HFFc6 (cell line): ENCODE measurements at regions not wholly inside any gene's neighbourhood (a gene's known extent, or its start where the extent isn't known, plus 50 kb on each side); places are given as distances from the start of the nearest gene placed in this dataset.

Experiments used
- DNase-seq: peaks from one replicate; pipeline ENCODE4 v3.0.0-alpha.2; 2018
- H3K27ac Mint-ChIP-seq: 2 replicates; pipeline ENCODE4 v1.8.0; 2020; ENCODE audit warnings: mild to moderate bottlenecking, mixed read lengths
- H3K27me3 Mint-ChIP-seq: 2 replicates; pipeline ENCODE4 v1.8.0; 2021; ENCODE audit warnings: mild to moderate bottlenecking, moderate library complexity, mixed read lengths; ENCODE audit not compliant: insufficient read depth
- H3K36me3 Mint-ChIP-seq: 2 replicates; pipeline ENCODE4 v1.8.0; 2021; ENCODE audit warnings: low read depth, mixed read lengths
- H3K4me1 Mint-ChIP-seq: 2 replicates; pipeline ENCODE4 v1.8.0; 2020; ENCODE audit warnings: low read depth, mixed read lengths
- H3K4me3 Mint-ChIP-seq: 2 replicates; pipeline ENCODE4 v1.8.0; 2020; ENCODE audit warnings: mild to moderate bottlenecking, moderate library complexity, mixed read lengths
- H3K9me3 Mint-ChIP-seq: 2 replicates; pipeline ENCODE4 v1.8.0; 2020; ENCODE audit warnings: mild to moderate bottlenecking, mixed read lengths
- CTCF ChIP-seq: fragments of 200-600 bp; sonication (generic); IDR thresholded peaks from 2 replicates; pipeline ENCODE4 v1.5.0; 2021; ENCODE audit warnings: antibody characterized with exemption, mild to moderate bottlenecking

DNA sequence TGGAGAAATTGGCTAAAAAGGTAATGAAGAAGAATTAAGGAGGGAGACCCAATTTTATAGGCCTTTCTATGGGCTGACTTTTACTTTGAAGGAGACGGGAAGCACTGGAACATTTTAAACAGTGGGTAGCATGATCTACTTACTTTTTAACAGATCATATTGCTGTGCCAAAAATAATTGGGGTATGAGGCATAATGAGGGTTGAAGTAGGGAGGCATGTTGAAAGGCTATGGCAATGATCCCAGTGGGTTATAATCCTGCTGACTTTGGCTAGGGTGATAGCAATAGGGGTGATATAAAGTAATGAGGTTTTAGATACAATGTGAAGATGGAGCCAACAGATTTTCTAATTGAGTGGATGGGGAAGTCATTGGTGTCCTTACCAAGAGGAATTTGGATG, 73.2 kb downstream of the GPR37 start:
- H3K27me3 Mint-ChIP-seq = no peaks in the 10 kb centered on the region

GRCh38 chr7:124690840-124691239, 74.8 kb downstream of the GPR37 start:
- no peak for DNase-seq
- no peak overlapping the region for H3K27ac Mint-ChIP-seq
- H3K4me3 Mint-ChIP-seq = no peak overlapping the region
- H3K4me1 Mint-ChIP-seq = no peaks in the 10 kb centered on the region
- H3K27me3 Mint-ChIP-seq = no peaks in the 10 kb centered on the region
- H3K36me3 Mint-ChIP-seq = no peaks in the 10 kb centered on the region
- H3K9me3 Mint-ChIP-seq = peaks cover 48% of the 10 kb centered on the region
- TF ChIP-seq CTCF = no peak

More for the DNA sequence above, 73.2 kb downstream of the GPR37 start:
- Mint-ChIP-seq H3K36me3 (no peaks in the 10 kb centered on the region), H3K27ac (no peak overlapping the region), H3K9me3 (peaks cover 37% of the 10 kb centered on the region), H3K4me3 (no peak overlapping the region), H3K4me1 (no peaks in the 10 kb centered on the region)
- TF ChIP-seq CTCF = no peak
- no peak for DNase-seq

GRCh38 chr7:124689931-124690330, 75.7 kb downstream of the GPR37 start:
- no peak for TF ChIP-seq CTCF
- Mint-ChIP-seq H3K36me3 (no peaks in the 10 kb centered on the region), H3K4me1 (no peaks in the 10 kb centered on the region), H3K4me3 (no peak overlapping the region), H3K27me3 (no peaks in the 10 kb centered on the region), H3K27ac (no peak overlapping the region), H3K9me3 (peaks cover 43% of the 10 kb centered on the region)
- DNase-seq = no peak

- Mint-ChIP-seq H3K36me3 (no peaks in the 10 kb centered on the region), H3K4me1 (no peaks in the 10 kb centered on the region), H3K4me3 (no peak overlapping the region), H3K9me3 (peaks cover 43% of the 10 kb centered on the region), H3K27ac (no peak overlapping the region), H3K27me3 (no peaks in the 10 kb centered on the region)
- TF ChIP-seq CTCF = no peak
- DNase-seq = no peak
Measured at GRCh38 chr7:124689523-124689922, 76.1 kb downstream of the GPR37 start.

- TF ChIP-seq CTCF = no peak
- Mint-ChIP-seq H3K4me3 (no peak overlapping the region), H3K27me3 (no peaks in the 10 kb centered on the region), H3K36me3 (no peaks in the 10 kb centered on the region), H3K27ac (no peak overlapping the region), H3K4me1 (no peaks in the 10 kb centered on the region), H3K9me3 (peaks cover 38% of the 10 kb centered on the region)
- DNase-seq = no peak
Measured at GRCh38 chr7:124688991-124689390, 76.6 kb downstream of the GPR37 start.

DNA sequence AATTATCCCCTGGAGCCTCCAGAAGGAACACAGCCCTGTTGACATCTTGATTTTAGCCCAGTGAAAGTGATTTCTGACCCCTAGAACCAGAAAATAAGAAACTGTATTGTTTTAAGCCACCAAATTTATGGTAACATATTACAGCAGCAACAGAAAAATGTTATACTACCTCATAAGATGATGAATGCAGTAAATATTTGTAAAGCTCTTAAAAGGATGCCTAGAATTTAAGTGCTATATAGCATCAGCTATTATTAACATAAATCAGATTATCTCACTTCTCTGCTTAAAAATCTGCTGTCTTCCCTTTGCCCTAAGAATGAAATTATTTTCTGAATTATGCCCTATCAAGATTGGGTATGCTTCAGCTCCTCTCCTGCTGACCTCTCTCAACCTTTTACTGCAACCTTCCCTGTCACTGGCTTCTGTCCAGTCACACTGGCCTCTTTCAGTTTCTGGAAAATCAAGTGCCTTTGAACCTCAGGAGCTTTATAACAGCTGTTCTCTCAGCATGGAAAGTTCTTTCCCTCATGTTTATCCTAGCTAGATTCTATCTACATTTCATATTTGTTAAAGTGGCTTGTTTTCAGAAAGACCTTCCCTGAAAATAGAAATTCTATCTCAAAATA, 78.9 kb downstream of the GPR37 start:
- H3K9me3 Mint-ChIP-seq = peaks cover 37% of the 10 kb centered on the region
- TF ChIP-seq CTCF = no peak
- H3K36me3 Mint-ChIP-seq = no peaks in the 10 kb centered on the region
- DNase-seq = no peak
- H3K27ac Mint-ChIP-seq = no peak overlapping the region
- no peak overlapping the region for H3K4me3 Mint-ChIP-seq
- no peaks in the 10 kb centered on the region for H3K4me1 Mint-ChIP-seq
- H3K27me3 Mint-ChIP-seq = no peaks in the 10 kb centered on the region
